ENCODE measurements at regions not wholly inside any gene's neighbourhood (a gene's known extent, or its start where the extent isn't known, plus 50 kb on each side); places are given as distances from the start of the nearest gene placed in this dataset.
"Not testable (repeated sequence)": the region's sequence is repeated elsewhere in the genome, so short reads cannot be mapped to it uniquely, and the experiment has no call there.

DNA sequence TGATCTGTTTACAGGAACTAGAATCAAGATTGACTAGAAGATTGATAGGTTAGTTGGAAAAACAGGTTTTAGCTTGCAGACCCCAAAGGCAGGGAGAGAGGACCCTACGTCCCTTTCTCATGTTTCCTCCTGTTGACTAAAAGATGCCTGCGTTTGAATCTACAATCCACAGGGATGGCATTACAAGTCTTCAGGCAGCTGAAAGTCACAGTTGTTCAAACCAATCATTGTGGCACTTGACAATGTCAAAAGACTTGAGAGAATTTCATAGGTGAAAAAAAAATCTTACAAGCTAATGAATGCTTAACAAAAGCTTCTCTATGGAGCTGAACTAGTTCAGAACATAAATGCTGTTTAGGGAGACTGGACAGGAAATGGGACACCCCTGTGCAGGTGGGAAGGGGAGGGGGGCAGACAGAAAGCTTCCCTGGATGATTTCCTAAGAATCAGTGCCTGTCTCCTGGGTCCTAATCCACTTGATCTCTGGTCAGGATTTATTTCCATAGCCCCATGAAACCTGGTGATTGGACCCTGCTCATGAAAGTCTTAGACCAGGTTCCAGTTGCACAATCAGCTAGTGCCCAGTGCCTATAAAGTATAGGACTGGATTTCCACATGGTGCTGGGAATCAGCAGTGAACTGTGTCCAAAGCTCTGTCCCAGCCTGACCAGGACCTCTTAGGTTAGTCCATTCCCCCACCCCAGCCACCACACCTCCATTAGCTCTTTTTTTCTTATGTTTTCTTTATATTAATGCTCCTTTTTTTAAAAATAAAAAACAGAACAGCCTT, 91.6 kb upstream of the BCAR3 start:
- peak in 1 of 2 experiments; percentile 47 for DNase-seq

DNA sequence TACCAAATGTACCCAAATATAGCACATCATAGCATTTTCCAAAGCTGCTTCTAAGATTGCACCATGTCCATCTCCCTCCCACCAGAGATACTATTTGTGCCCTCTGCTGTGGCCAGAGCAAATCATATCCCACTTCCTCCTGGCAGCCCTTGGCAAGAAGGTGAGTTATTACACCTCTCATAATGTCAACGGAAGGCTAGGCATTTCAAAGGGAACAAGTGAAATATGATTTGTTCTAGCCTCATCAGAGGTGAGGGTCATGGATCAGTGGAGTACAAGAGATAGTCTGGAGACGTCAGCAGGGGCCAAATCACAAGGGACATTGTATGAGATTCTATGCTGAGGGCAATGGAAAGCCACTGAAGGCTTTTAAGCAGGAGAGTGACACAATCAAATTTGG, 90.2 kb upstream of the BCAR3 start:
- DNase-seq = no peak

DNA sequence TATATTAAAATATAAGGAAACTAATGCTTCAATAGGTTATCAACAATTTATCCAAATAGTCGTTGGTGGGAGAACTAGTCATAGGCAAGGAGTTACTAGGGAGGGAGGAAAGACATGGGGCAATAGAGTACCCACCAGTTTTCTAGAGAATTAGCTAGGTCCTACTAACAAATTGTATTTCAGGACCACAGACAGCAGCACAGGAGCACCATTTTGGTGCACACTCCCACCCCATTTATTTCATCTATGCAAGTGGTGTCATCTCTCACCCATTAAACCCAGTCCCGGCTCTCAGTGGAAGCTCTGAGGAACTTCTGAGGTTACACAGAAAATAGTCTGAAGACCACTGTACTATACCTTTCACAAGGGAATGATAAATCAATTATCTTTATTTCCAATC, 89.0 kb upstream of the BCAR3 start:
- DNase-seq = no peak

DNA sequence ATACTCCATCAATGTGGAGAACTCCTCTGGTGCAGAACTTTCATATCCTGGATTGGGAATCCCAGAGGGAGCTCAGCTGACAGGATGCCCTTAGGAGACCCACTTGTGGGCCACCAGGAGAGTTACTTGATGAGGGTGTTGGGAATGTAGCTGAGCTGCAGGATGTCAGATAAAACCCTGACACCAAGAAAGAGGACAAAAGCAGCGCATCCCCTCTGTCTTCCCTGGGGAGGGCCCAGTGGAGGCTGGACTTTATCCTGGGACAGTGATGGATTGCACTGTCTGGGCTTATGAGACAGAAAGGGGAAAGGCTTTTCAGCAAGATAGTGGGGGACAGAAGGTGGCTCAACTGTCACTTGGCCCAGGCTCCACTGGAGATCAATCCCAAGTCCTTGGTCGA, 88.1 kb upstream of the BCAR3 start:
- no peak for DNase-seq

DNA sequence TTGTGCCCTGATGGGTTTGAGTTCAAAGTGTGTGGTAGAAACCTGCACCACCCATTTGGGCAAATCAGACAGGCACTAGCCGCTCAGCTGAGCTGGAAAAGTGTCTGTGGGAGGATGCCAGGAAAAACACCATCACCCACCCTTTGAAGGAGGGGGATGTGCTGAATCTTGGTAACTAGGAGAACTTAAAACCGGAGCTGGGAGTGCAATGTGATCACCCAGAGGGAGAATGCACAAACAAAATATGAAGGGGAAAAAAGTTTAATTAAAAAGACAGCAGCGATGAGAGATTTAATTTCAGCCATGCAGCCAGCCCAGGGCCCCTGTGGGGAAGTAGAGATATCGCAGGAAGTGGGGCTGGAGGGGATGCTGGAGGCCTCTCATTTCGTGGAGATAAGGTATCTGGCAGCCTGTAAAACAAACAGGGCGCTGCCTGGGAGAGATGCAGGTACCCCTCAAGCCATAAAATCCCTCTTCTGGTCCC, 86.8 kb upstream of the BCAR3 start:
- no peak for DNase-seq

DNA sequence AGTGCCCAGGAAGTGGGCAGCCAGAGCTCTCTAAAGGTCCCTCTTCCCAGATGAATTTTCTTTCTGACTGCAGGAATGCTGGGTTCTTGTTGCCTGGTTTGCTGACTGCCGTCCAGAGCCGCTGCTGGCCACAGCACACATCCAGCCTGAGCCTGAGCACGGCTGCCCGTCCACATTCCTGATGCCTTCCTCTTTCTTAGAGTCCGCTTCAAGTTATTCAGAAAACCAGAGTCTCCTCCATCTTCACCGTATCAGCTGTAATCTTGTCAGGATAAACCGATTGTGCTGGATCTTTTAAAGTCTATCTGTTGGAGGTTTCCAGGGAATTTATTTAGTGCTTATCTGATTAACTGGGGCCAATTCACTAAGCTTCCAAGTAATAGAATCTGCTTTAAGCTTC, 84.8 kb upstream of the BCAR3 start:
- no peak for DNase-seq

DNA sequence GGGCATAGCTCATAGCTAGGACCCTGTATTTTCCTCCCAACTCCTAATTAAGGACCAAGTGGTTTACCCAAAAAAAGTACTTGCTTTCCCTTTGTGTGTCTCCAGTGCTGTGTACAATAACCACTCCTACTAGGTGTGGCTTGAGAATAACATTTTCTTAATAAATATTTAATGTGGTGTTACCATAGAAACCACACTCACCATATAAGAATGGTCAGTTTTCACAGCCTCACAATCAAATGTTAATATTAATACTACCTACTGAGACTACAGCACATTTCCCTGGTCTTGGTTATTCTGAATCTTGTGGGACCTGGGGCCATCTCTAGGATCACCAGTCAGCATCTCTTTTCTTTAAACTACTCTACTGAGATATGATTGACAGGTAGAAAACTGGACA, 83.5 kb upstream of the BCAR3 start:
- DNase-seq = no peak

DNA sequence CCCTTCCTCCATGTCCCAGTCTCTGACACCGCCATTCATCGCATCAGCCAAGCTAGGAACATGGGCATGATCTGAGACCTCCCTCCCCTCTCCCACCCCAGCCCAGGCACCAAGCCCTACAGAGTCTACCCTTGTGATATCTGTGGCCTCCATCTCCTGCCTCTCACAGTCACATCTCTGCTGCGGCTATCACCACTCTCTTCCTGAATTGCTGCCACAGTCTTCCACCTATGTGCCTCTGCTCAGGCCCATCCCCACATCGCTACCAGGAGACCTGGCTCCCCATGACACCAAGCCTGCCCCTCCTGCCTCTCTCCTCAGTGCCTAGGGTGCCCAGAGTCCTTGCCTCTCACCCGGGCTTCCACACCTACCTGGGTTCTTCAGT, 82.7 kb upstream of the BCAR3 start:
- DNase-seq = no peak

DNA sequence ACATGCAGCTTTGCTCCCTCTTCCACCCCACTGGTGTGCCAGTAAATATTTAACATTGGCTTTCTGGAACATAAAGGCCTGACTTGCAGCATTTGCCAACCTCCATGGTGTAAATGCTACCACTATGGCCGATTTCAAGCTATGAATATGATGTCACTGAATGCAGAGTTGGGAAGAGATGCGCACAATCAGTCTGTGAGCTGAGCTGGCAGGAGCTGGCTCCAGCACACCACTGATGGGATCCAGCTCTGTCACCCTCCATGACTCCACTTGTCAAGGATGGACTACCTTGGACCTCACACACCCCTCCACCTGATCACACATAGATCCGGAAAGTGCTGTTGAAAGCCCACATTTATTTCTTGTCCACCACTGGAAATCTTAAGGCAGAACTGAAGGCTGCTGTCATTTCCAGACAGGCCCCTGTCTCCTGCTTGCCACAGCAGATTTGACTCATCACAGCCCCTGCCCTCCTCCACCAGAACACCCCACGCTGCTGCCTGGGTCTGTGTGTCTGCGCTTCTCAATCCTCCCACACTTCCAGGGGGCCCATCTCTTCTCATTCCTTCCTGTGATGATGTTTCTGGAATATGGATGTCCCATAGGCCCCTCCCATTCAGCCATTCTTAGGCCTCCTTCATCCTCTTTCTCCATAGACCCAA, 82.2 kb upstream of the BCAR3 start:
- DNase-seq = no peak

DNA sequence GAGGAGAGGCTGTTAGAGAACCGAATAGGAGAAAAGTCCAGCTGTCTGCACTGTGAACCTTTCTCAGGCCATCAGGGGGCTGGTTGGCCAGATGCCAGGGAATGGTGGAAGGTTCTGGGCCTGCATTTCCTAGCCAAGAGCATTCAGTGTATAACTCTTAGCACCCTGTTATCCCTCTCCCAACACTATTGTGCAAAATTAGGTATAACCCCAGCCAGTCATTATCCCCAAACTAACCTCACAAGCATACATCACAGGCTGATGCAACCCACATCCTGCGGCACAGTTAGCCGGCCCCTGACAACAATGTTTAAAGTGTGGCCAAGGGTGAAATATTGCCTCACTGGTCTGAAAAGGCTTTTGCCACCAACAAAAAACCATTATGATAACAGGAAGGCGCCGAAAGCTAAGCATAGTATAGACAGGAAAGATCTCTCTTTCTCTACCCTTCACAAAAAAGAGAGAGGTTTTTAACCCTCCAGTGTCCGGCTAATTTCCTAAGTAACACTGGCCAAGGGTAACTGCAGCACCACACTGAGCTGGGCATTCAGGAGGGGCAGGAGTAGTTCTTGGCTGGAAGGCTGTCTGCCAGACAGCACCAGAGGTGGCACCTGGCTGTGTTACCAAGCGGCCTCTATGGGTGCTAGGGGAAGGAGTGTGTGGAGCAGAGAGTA, 77.3 kb upstream of the BCAR3 start:
- DNase-seq = no peak

DNA sequence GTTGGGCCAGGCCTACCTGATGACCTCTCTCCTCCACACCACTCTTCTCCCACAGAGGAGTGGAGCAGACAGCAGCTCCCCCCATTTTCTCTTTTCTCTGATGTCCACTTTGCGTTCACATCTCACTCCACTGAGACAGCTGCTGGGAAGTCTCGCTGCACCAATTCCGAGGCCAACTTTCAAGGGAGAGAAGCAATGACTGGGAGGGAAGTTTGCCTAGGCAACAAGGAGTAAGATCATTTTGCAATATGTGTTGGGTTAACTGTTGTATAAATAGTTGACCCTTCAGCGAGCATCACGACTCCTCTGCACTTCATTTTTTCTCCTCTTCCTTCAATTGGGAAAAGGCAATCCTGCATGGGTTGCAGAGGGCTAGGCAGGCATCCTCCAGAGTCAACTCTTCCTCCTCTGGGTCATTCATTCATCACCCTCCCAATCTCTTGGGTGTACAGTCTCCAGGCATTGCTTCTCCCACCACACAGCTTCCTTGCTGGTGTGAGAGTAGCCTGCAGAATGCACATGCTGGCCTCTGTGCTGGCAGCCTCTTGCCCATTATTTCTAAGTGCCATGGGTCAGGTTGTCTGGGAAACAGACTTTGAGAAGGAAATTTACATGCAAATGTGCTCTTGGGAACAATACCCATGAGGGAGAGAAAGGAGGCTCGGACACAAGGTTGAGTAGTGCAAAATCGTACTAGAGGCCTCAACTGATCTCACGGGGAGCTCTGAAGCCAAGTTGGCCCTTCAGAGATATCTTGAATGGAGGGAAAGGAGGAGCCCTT, 75.8 kb upstream of the BCAR3 start:
- DNase-seq = no peak

DNA sequence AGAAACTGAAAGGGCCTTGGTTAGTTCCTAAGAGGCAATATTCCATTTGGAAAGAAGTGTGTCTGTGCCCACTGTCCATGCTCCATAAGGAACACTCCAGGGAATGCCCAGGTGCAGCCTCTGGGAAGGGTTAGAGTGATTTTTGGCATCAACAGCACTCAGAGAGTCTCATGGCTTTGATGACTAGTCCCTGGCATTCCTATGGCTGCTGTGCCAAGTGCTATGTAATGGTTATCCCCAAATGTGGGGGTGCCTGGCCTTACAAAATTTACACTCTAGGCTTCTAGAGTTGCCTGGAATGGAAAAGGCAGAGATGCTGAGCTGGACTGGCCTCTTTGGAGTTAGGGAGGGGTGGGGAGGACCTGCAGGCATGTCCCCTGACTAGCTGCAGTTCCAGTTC, 75.0 kb upstream of the BCAR3 start:
- DNase-seq = no peak

DNA sequence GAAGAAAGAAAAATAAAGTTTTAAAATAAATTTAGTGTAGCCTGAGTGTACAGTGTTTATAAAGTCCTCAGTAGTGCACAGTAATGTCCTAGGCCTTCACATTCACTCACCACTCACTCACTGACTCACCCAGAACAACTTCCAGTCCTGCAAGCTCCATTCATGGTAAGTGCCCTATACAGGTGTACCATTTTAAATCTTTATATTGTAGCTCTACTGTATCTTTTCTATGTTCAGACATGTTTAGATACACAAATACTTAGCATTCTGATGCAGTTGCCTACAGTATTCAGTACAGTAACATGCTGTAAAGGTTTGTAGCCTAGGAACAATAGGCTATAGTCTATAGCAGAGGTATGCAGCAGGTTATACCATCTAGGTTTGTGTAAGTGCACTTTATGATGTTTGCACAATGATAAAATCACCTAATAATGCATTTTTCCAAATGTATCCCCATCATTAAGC, 73.6 kb upstream of the BCAR3 start:
- not testable (repeated sequence) for DNase-seq

DNA sequence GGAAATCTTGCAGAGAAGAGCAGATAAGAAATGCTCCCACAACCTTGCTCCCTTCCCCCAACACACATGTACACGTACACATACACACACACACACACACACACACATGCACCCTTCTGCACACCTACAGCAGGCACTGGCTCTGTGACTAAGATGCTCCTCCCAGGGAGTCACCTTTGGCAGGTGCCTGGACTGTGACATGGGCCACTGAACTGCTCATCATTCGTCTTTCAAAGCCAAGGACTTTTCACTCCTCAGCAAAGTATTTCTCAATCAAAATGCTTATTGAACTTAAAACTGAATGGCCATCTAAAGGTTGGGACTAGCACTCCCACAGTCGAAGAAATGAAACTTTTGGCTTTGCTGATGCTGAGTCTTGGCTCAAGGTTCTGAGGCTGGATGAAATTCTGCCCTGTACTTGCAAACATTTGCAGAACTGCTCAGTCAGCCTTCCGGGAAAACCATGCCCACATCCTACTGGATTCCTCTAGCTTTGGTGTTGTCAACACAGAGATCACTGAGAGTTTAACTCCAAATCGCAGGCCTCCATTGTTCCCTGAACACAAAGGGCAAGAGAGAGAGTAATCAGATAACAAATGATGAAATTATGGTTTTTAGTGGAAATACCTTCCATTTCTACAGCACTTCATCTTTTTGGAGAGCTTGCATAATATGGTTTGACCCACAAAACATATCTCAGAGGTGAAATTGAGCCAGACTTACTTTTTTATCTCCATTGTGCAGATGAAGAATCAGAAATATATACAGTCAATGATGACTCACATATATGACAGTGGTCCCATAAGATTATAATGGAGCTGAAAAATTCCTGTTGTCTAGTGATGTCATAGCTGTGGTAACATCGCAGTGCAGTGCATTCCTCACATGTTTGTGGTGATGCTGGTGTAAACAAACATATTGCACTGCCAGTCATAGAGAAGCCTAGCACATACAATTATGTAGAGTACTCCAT, 72.4 kb upstream of the BCAR3 start:
- DNase-seq = no peak

DNA sequence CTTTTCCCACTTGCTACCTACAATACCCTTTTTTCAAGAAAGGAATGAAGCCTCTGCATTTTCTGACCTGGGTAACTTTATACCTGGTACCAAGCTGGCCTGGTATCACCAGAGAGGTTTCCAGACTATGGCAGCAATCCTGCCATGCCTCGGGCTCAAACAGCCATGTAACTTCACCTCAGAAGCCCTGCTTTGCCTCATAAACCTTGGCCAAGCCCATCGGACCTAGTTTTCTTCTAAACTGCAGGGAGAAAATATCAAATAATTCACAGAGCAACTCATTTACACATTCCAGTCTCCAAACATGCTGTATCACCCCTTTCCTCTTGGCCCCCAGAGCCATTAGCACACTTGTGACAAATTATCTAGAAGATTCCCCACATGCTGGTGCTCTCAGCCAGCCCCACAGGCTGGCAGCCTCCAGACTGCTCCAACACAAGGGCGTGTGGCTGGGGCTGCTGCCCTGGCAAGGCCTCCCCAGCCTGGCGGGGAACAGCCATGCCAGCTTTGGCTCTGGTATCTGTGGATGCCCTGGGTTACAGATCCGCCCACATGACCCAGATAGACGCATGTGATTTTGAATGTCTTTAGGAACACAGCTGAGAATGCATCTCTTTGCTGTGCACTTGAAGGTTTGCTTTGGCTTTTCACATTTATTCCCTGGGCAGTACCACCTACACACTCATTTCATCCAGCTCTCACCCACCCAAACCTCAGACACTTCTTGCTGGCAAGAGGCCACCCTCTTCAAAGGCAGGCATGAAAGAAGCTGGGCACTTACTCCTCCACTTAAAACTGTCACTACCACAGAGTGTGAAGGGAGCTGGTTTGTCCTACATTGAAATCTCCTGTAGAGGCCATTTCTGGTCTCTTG, 70.0 kb upstream of the BCAR3 start:
- no peak for DNase-seq

DNA sequence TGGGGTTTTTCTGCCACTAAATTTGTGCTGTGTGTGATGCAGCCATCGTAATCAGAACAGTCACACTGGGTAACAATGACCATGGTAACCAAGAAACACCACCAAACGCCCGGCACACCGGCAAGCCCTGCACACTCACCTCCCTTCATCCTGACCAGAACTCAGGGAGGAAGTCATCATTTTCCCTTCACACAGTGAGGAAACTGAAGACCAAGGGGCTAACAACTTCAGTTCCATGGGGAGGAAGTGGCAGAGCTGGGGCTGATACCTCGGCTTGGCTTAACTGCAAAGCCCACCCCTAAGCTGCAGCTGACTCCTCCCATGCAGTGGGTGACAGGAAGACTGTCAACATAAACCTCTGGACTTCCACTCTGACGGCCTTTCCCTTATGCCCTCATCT, 69.3 kb upstream of the BCAR3 start:
- no peak for DNase-seq

DNA sequence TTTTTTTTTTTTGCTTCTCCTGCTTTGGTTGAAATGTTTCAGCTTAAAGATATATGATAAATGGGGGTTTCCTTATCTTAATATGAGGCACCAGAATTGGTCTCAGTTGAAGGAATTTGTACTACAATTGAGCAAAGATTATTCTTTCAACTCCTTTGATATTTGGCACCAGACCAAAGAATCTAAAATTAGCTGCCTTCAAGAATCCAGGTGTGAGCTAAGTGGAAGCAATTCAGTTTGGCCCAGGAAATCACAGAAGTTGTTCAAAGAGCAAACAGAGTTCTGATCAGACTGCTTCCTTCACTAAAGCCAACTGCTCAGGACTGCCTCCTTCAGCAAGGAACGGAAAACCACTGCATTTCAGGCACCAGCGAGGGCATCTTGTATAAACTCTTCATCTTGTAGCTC, 68.3 kb upstream of the BCAR3 start:
- DNase-seq = peak in 1 of 2 experiments; percentile 19

DNA sequence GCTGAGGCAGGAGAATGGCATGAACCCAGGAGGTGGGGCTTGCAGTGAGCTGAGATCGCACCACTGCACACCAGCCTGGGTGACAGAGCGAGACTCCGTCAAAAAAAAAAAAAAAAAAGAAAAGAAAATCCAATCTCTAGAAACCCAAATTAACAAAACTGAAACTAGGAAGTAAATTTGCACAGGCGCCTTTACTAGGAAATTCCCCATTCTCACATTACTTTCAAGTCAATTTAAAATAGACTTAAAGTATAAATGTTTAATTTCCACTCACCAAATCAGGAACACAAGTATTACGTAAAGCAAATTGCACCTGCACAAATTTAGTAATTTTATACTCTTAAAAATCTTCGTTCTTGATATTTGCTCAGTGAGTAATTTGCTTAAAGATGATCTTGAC, 67.8 kb upstream of the BCAR3 start:
- DNase-seq = no peak

DNA sequence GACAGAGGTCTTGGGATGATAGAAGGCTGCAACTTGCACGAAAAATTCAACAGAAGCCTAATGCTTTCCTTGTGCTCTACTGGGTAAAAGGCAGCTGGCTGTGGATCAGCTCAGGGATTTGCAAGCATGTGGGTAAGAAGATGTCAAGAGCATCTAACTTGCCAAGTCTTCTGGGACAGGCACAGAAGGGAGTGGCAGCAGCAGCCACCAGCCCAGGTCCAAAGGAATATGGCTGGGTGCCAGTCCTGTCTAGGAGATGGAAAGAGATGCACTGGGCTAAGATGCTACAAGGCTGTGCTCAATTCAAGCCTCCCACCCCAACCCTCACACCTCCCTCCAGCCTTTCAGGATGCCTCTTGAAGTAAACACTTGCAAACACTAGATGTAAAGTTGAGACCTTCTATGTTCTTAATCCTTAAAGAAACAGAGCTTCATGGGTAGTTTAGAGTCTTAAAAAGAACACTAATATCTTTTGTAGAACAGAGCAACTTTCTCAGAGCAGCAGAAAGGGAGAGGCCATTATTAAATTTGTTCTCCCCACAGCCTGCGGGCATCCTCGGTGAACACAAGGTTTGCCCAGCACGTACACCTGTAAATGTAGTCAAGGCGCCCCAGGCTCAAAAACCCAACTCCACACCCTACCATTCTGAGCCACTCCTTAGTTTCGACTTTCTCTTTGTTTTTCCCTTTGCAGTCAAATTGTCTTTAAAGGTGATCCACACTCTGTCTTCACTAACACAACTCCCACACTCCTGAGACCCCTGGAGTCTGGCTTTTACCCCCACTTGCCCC, 64.6 kb upstream of the BCAR3 start:
- DNase-seq = peak; percentile 3 to 26

Measured in NCI-H524 (cell line).